GM12864 (cell line): ENCODE measurements at regions not wholly inside any gene's neighbourhood (a gene's known extent, or its start where the extent isn't known, plus 50 kb on each side); places are given as distances from the start of the nearest gene placed in this dataset.

Experiments
- DNase-seq: peaks from one replicate; pipeline ENCODE4 v3.0.0-alpha.2; 2011; ENCODE audit warnings: low read depth
- H3K4me3 ChIP-seq: 2 replicates; pipeline ENCODE4 v1.5.1; 2011; ENCODE audit warnings: mild to moderate bottlenecking, low read depth, low read length, control low read depth
- CTCF ChIP-seq: IDR thresholded peaks from 2 replicates; pipeline ENCODE4 v1.5.1; 2011; ENCODE audit warnings: low read depth, mild to moderate bottlenecking, moderate library complexity, low read length, control low read depth, inconsistent platforms; ENCODE audit errors: missing control alignments

GRCh38 chr5:6806668-6807067 lies 93.4 kb downstream of the TENT4A start:
- no peak for DNase-seq
- H3K4me3 ChIP-seq: no peak overlapping the region
- no peak for TF ChIP-seq CTCF

GRCh38 chr5:6808462-6808861 lies 95.2 kb downstream of the TENT4A start:
- H3K4me3 ChIP-seq: no peak overlapping the region
- no peak for DNase-seq
- no peak for TF ChIP-seq CTCF

- H3K4me3 ChIP-seq: no peak overlapping the region
- TF ChIP-seq CTCF: no peak
- no peak for DNase-seq
These were observed 97.6 kb downstream of the TENT4A start for GRCh38 chr5:6810641-6811405.

- no peak for DNase-seq
- TF ChIP-seq CTCF: no peak
- no peak overlapping the region for H3K4me3 ChIP-seq
These were observed 98.9 kb downstream of the TENT4A start for GRCh38 chr5:6812091-6812490.

- DNase-seq: no peak
- TF ChIP-seq CTCF: no peak
These were observed 99.8 kb downstream of the TENT4A start for GRCh38 chr5:6812800-6813731.

GRCh38 chr5:6814816-6815215 lies 101.6 kb downstream of the TENT4A start:
- no peak overlapping the region for H3K4me3 ChIP-seq
- no peak for TF ChIP-seq CTCF
- no peak for DNase-seq

More at GRCh38 chr5:6812800-6813731, 99.8 kb downstream of the TENT4A start:
- H3K4me3 ChIP-seq: no peak overlapping the region
